Middle frontal gyrus (tissue), 1 donor: ENCODE measurements at regions not wholly inside any gene's neighbourhood (a gene's known extent, or its start where the extent isn't known, plus 50 kb on each side); places are given as distances from the start of the nearest gene placed in this dataset.
"Not testable (repeated sequence)": the region's sequence is repeated elsewhere in the genome, so short reads cannot be mapped to it uniquely, and the experiment has no call there.

Experiments
- DNase-seq: peaks from one replicate; pipeline ENCODE4 v3.0.0-alpha.2; 2015; ENCODE audit warnings: low spot score; ENCODE audit errors: extremely low spot score

GRCh38 chr6:81362246-81362645 lies 390.2 kb downstream of the TENT5A start:
- DNase-seq: no peak

- DNase-seq: no peak
Measured at GRCh38 chr6:81353262-81353661, 399.2 kb downstream of the TENT5A start.

- DNase-seq: not testable (repeated sequence)
Measured at GRCh38 chr6:81344026-81344425, 408.5 kb downstream of the TENT5A start.

GRCh38 chr6:81340946-81341345 lies 411.5 kb downstream of the TENT5A start:
- DNase-seq: no peak

- no peak for DNase-seq
Measured at GRCh38 chr6:81331526-81331925, 421.0 kb downstream of the TENT5A start.

GRCh38 chr6:81328700-81329099 lies 423.8 kb downstream of the TENT5A start:
- DNase-seq: no peak

- no peak for DNase-seq
Measured at GRCh38 chr6:81326881-81327561, 425.5 kb downstream of the TENT5A start.

GRCh38 chr6:81309811-81310210 lies 442.7 kb downstream of the TENT5A start:
- no peak for DNase-seq

- DNase-seq: no peak
Measured at GRCh38 chr6:81308577-81309279, 443.8 kb downstream of the TENT5A start.

- DNase-seq: no peak
Measured at GRCh38 chr6:81307651-81308214, 444.7 kb downstream of the TENT5A start.

GRCh38 chr6:81304466-81304865 lies 448.0 kb downstream of the TENT5A start:
- DNase-seq: no peak

- no peak for DNase-seq
Measured at GRCh38 chr6:81300961-81301360, 451.5 kb downstream of the TENT5A start.

- DNase-seq: no peak
Measured at GRCh38 chr6:81298751-81299150, 453.7 kb downstream of the TENT5A start.

- no peak for DNase-seq
Measured at GRCh38 chr6:81295310-81295709, 457.2 kb downstream of the TENT5A start.

- DNase-seq: no peak
Measured at GRCh38 chr6:81293896-81294295, 458.6 kb downstream of the TENT5A start.

GRCh38 chr6:81289229-81289628 lies 463.3 kb downstream of the TENT5A start:
- DNase-seq: no peak

GRCh38 chr6:81265106-81265505 lies 487.4 kb downstream of the TENT5A start:
- DNase-seq: no peak

GRCh38 chr6:81263531-81264168 lies 488.8 kb downstream of the TENT5A start:
- DNase-seq: no peak

GRCh38 chr6:81262656-81263055 lies 489.8 kb downstream of the TENT5A start:
- no peak for DNase-seq

GRCh38 chr6:81256223-81256622 lies 496.3 kb downstream of the TENT5A start:
- not testable (repeated sequence) for DNase-seq

- DNase-seq: no peak
Measured at GRCh38 chr6:81253821-81254220, 498.7 kb downstream of the TENT5A start.

GRCh38 chr6:81252231-81252630 lies 500.2 kb downstream of the TENT5A start:
- no peak for DNase-seq
